22Rv1 (cell line): ENCODE measurements at regions not wholly inside any gene's neighbourhood (a gene's known extent, or its start where the extent isn't known, plus 50 kb on each side); places are given as distances from the start of the nearest gene placed in this dataset.

Source experiments
- ZFX ChIP-seq: fragments of 450-650 bp; IDR thresholded peaks from 2 replicates; pipeline ENCODE4 v1.6.1; 2017; ENCODE audit warnings: antibody characterized with exemption, borderline replicate concordance
- TF ChIP-seq, protein P1 (sequence below): fragments of 450-650 bp; IDR thresholded peaks from 2 replicates; pipeline ENCODE4 v1.5.1; 2017; ENCODE audit warnings: mild to moderate bottlenecking

DNA sequence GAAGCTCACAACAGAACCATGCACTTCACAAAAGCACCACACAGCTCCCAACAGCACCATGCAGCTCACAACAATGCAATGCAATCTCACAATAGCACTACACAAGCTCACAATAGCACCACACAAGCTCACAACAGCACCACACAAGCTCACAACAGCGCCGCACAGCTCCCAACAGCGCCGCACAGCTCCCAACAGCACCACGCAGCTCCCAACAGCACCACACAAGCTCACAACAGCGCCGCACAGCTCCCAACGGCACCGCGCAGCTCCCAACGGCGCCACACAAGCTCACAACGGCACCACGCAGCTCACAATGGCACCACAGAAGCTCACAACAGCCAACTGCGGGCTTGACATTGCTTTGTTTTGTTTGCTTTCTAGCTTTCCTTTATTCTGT, 198.1 kb downstream of the DLL1 start:
- TF ChIP-seq, protein P1, sequence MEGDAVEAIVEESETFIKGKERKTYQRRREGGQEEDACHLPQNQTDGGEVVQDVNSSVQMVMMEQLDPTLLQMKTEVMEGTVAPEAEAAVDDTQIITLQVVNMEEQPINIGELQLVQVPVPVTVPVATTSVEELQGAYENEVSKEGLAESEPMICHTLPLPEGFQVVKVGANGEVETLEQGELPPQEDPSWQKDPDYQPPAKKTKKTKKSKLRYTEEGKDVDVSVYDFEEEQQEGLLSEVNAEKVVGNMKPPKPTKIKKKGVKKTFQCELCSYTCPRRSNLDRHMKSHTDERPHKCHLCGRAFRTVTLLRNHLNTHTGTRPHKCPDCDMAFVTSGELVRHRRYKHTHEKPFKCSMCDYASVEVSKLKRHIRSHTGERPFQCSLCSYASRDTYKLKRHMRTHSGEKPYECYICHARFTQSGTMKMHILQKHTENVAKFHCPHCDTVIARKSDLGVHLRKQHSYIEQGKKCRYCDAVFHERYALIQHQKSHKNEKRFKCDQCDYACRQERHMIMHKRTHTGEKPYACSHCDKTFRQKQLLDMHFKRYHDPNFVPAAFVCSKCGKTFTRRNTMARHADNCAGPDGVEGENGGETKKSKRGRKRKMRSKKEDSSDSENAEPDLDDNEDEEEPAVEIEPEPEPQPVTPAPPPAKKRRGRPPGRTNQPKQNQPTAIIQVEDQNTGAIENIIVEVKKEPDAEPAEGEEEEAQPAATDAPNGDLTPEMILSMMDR: no peak
- TF ChIP-seq ZFX: no peak
